GM23248 (cell line): ENCODE measurements at regions not wholly inside any gene's neighbourhood (a gene's known extent, or its start where the extent isn't known, plus 50 kb on each side); places are given as distances from the start of the nearest gene placed in this dataset.
"Not testable (repeated sequence)": the region's sequence is repeated elsewhere in the genome, so short reads cannot be mapped to it uniquely, and the experiment has no call there.

Source experiments
- DNase-seq: peaks from one replicate; pipeline ENCODE4 v3.0.0-alpha.2; 2015
- H2AFZ ChIP-seq: fragments of 200-600 bp; sonication (generic); 2 replicates; pipeline ENCODE4 v1.6.1; 2016; ENCODE audit warnings: antibody characterized with exemption
- H3F3A ChIP-seq: fragments of 200-600 bp; sonication (generic); 2 replicates; pipeline ENCODE4 v1.6.1; 2016; ENCODE audit warnings: mild to moderate bottlenecking, antibody characterized with exemption, mixed run types; ENCODE audit not compliant: insufficient read depth
- H3K27ac ChIP-seq: fragments of 200-600 bp; sonication (generic); 2 replicates; pipeline ENCODE4 v1.5.1; 2016; ENCODE audit warnings: mild to moderate bottlenecking
- H3K27me3 ChIP-seq: fragments of 200-600 bp; sonication (generic); replicated peaks from 2 replicates; pipeline ENCODE4 v1.6.1; 2016; ENCODE audit warnings: mild to moderate bottlenecking; ENCODE audit not compliant: insufficient read depth
- H3K36me3 ChIP-seq: fragments of 200-600 bp; sonication (generic); 2 replicates; pipeline ENCODE4 v1.6.1; 2016; ENCODE audit warnings: low read depth, mild to moderate bottlenecking
- H3K4me1 ChIP-seq: fragments of 200-600 bp; sonication (generic); 2 replicates; pipeline ENCODE4 v1.6.1; 2016; ENCODE audit warnings: mild to moderate bottlenecking; ENCODE audit not compliant: insufficient read depth
- H3K4me2 ChIP-seq: fragments of 200-600 bp; sonication (generic); one replicate; pipeline ENCODE4 v1.6.1; 2016; ENCODE audit warnings: mild to moderate bottlenecking; ENCODE audit not compliant: unreplicated experiment
- H3K4me3 ChIP-seq: fragments of 200-600 bp; sonication (generic); 2 replicates; pipeline ENCODE4 v1.5.1; 2016; ENCODE audit warnings: mild to moderate bottlenecking
- H3K79me2 ChIP-seq: fragments of 200-600 bp; sonication (generic); 2 replicates; pipeline ENCODE4 v1.6.1; 2016; ENCODE audit warnings: mild to moderate bottlenecking; ENCODE audit not compliant: insufficient read depth
- H3K9ac ChIP-seq: fragments of 200-600 bp; sonication (generic); 2 replicates; pipeline ENCODE4 v1.6.1; 2016; ENCODE audit warnings: mild to moderate bottlenecking
- H3K9me2 ChIP-seq: fragments of 200-600 bp; sonication (generic); 2 replicates; pipeline ENCODE4 v1.6.1; 2016; ENCODE audit warnings: mixed run types, mild to moderate bottlenecking, moderate library complexity; ENCODE audit not compliant: insufficient read depth
- H3K9me3 ChIP-seq: fragments of 200-600 bp; sonication (generic); one replicate; pipeline ENCODE4 v1.6.1; 2017; ENCODE audit warnings: low read depth
- H4K20me1 ChIP-seq: fragments of 200-600 bp; sonication (generic); 2 replicates; pipeline ENCODE4 v1.6.0; 2016; ENCODE audit not compliant: insufficient read depth
- EZH2 ChIP-seq: fragments of 200-600 bp; sonication (generic); IDR thresholded peaks from 2 replicates; pipeline ENCODE4 v1.6.1; 2018; ENCODE audit warnings: antibody characterized with exemption, mild to moderate bottlenecking; ENCODE audit not compliant: insufficient read depth, poor library complexity, severe bottlenecking
- EZH2phosphoT487 ChIP-seq: fragments of 200-600 bp; sonication (generic); IDR thresholded peaks from 2 replicates; pipeline ENCODE4 v1.6.1; 2018; ENCODE audit warnings: antibody characterized with exemption, moderate library complexity, mild to moderate bottlenecking, low read depth; ENCODE audit not compliant: insufficient read depth
- WGBS, 2 experiments: methylation state at CpG; one replicate each; pipeline ENCODE4 v1.1.6; 2015 to 2017; ENCODE audit warnings: low lambda C conversion rate in 2 of 2, low coverage in 1 of 2; ENCODE audit errors: missing lambda C conversion rate in 2 of 2; 5-methylcytosine and 5-hydroxymethylcytosine counted together
- in situ Hi-C: fragments of 300-500 bp; cut with MboI; formaldehyde crosslinking; loops from 2 replicates; pipeline ENCODE4 v1.15.0; 2020

DNA sequence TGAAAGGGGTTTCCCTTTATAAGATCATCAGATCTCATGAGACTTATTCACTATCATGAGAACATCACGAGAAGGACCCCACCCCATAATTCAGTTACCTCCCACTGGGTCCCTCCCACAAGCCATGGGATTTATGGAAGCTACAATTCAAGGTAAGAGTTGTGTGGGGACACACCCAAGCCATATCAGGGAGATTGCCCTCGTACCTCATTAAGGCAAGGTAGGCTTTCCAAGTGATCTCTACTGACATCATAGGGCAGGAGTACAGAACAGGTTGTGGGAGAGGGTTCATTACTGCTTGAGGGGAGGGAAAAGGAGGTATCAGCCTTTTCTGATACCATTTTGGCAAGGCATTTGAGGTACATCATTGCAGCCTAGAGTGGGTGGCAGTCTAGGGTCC, 524.6 kb downstream of the PRKD1 start:
- Histone ChIP-seq H3K27ac (no peak overlapping the region), H3F3A (no peaks in the 10 kb centered on the region), H3K36me3 (no peaks in the 10 kb centered on the region), H3K27me3 (no peaks in the 10 kb centered on the region), H3K9me3 (no peaks in the 10 kb centered on the region), H4K20me1 (no peaks in the 10 kb centered on the region), H3K4me3 (no peak overlapping the region), H3K9me2 (no peaks in the 10 kb centered on the region), H2AFZ (no peak overlapping the region), H3K9ac (no peak overlapping the region), H3K79me2 (no peaks in the 10 kb centered on the region), H3K4me1 (no peaks in the 10 kb centered on the region), H3K4me2 (no peak overlapping the region)
- TF ChIP-seq EZH2 (no peak), EZH2phosphoT487 (no peak)
- 20 to 35% methylated on average over 2 of the region's 2 CpGs for WGBS, 2 experiments
- in situ Hi-C loops, result no loop called here
- no peak for DNase-seq

DNA sequence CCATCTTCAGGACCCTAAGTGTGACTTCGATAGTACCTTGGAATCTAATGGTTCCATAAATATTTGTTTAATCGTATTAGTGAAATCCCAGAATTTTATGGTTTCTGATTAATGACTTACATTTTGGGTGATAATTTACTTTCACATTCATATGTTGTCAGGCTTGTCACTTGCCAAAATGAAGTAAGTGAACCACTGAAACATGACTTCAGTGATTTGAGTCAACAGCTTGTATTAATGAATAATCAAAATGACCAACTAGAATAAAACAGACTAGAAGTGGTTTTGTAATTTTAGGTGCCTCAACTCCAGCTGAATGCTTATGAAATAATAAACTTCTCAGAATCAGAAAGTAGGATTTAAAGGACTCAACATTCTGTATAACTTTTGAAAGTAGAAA, 517.1 kb downstream of the PRKD1 start:
- TF ChIP-seq EZH2 (no peak), EZH2phosphoT487 (no peak)
- H3K79me2 ChIP-seq, result no peaks in the 10 kb centered on the region
- H3K9me2 ChIP-seq, result no peaks in the 10 kb centered on the region
- no peak overlapping the region for H3K9ac ChIP-seq
- in situ Hi-C loops, result no loop called here
- H3F3A ChIP-seq, result no peaks in the 10 kb centered on the region
- H4K20me1 ChIP-seq, result no peaks in the 10 kb centered on the region
- H2AFZ ChIP-seq, result no peak overlapping the region
- no peak overlapping the region for H3K4me2 ChIP-seq
- no peak overlapping the region for H3K27ac ChIP-seq
- WGBS, 2 experiments, result 56 to 68% methylated on average over 2 of the region's 2 CpGs
- no peaks in the 10 kb centered on the region for H3K9me3 ChIP-seq
- H3K27me3 ChIP-seq, result no peaks in the 10 kb centered on the region
- H3K4me1 ChIP-seq, result no peaks in the 10 kb centered on the region
- no peak overlapping the region for H3K4me3 ChIP-seq
- DNase-seq, result no peak
- no peaks in the 10 kb centered on the region for H3K36me3 ChIP-seq

DNA sequence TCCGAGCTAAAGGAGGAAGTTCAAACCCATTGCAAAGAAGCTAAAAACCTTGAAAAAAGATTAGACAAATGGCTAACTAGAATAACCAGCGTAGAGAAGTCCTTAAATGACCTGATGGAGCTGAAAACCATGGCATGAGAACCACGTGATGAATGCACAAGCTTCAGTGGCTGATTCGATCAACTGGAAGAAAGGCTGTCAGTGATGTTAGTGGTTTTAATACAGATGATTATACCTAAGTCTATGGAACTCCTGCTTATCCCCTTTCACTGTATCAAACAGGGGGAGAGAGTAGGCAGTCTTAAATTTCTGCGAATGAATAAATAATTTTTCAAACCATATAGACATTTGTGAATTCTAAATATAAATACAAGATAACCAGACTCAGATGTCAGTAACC, 512.7 kb downstream of the PRKD1 start:
- H3K4me1 ChIP-seq, DNase-seq, in situ Hi-C loops, H3K4me2 ChIP-seq, H3K9ac ChIP-seq, H3K27me3 ChIP-seq, H3K27ac ChIP-seq, H3K36me3 ChIP-seq, H2AFZ ChIP-seq, H3K4me3 ChIP-seq, H4K20me1 ChIP-seq, H3F3A ChIP-seq, H3K9me3 ChIP-seq, H3K79me2 ChIP-seq, H3K9me2 ChIP-seq: not testable (repeated sequence)
- 49 to 52% methylated on average over 5 of the region's 5 CpGs for WGBS, 2 experiments

GRCh38 chr14:29419736-29420135, 507.9 kb downstream of the PRKD1 start:
- H3K9me2 ChIP-seq, result no peaks in the 10 kb centered on the region
- no peak for DNase-seq
- no peak overlapping the region for H3K9ac ChIP-seq
- no peaks in the 10 kb centered on the region for H4K20me1 ChIP-seq
- H3K36me3 ChIP-seq, result no peaks in the 10 kb centered on the region
- H3K27ac ChIP-seq, result no peak overlapping the region
- H3K4me1 ChIP-seq, result no peaks in the 10 kb centered on the region
- H3F3A ChIP-seq, result no peaks in the 10 kb centered on the region
- 14 to 29% methylated on average over 1 of the region's 1 CpG for WGBS, 2 experiments
- H3K9me3 ChIP-seq, result no peaks in the 10 kb centered on the region
- H2AFZ ChIP-seq, result peak overlapping the region; percentile 34; the same call in 1 of the 2 replicates
- H3K27me3 ChIP-seq, result no peaks in the 10 kb centered on the region
- no peak overlapping the region for H3K4me3 ChIP-seq
- H3K4me2 ChIP-seq, result no peak overlapping the region
- no peaks in the 10 kb centered on the region for H3K79me2 ChIP-seq
- TF ChIP-seq EZH2phosphoT487 (no peak), EZH2 (no peak)
- in situ Hi-C loops, result no loop called here

- Histone ChIP-seq H3K9me3 (no peaks in the 10 kb centered on the region), H3K4me3 (no peak overlapping the region), H3K27ac (no peak overlapping the region), H3F3A (no peaks in the 10 kb centered on the region), H3K9ac (no peak overlapping the region), H4K20me1 (no peaks in the 10 kb centered on the region), H3K79me2 (no peaks in the 10 kb centered on the region), H3K27me3 (no peaks in the 10 kb centered on the region), H3K36me3 (no peaks in the 10 kb centered on the region), H3K9me2 (no peaks in the 10 kb centered on the region), H3K4me1 (no peaks in the 10 kb centered on the region), H2AFZ (no peak overlapping the region), H3K4me2 (no peak overlapping the region)
- no peak for DNase-seq
- in situ Hi-C loops, result no loop called here
- TF ChIP-seq EZH2phosphoT487, result no peak
- TF ChIP-seq EZH2, result no peak
Observed at GRCh38 chr14:29421156-29421728, 506.4 kb downstream of the PRKD1 start.
